H1 (cell line): ENCODE measurements at regions not wholly inside any gene's neighbourhood (a gene's known extent, or its start where the extent isn't known, plus 50 kb on each side); places are given as distances from the start of the nearest gene placed in this dataset.

Experiments
- BRCA1 ChIP-seq: IDR thresholded peaks from 2 replicates; pipeline ENCODE4 v1.6.1; 2012; ENCODE audit warnings: low read depth, low read length, improper control_type of control experiment
- CTCF ChIP-seq, 3 experiments: IDR thresholded peaks; 1 replicate in 2 of 3; 2 replicates in 1 of 3; pipeline versions ENCODE4 v1.5.1 to v1.6.1; 2011; ENCODE audit warnings: low read length in 3 of 3, mild to moderate bottlenecking in 3 of 3, inconsistent platforms in 2 of 3, low read depth in 1 of 3, moderate library complexity in 1 of 3; ENCODE audit not compliant: insufficient read depth in 1 of 3; ENCODE audit errors: control extremely low read depth in 1 of 3
- EZH2 ChIP-seq: fragments of 200-600 bp; sonication (generic); IDR thresholded peaks from 2 replicates; pipeline ENCODE4 v1.7.1; 2012; ENCODE audit warnings: low read depth, mild to moderate bottlenecking, moderate library complexity, low read length, inconsistent platforms; ENCODE audit not compliant: severe bottlenecking
- FOSL1 ChIP-seq: IDR thresholded peaks from 2 replicates; pipeline ENCODE4 v1.6.1; 2011; ENCODE audit warnings: mild to moderate bottlenecking, low read depth, low read length, moderate library complexity; ENCODE audit not compliant: insufficient read depth
- HDAC6 ChIP-seq: IDR thresholded peaks from one replicate; pipeline ENCODE4 v1.7.1; 2012; ENCODE audit warnings: low read depth, mild to moderate bottlenecking, inconsistent platforms, low read length, moderate library complexity
- JUN ChIP-seq: IDR thresholded peaks from 2 replicates; pipeline ENCODE4 v1.6.1; 2011; ENCODE audit warnings: low read depth, mild to moderate bottlenecking, improper control_type of control experiment, low read length
- KDM4A ChIP-seq: IDR thresholded peaks from one replicate; pipeline ENCODE4 v1.7.1; 2012; ENCODE audit warnings: low read depth, mild to moderate bottlenecking, moderate library complexity, low read length, inconsistent platforms; ENCODE audit not compliant: severe bottlenecking
- RFX5 ChIP-seq: IDR thresholded peaks from 2 replicates; pipeline ENCODE4 v1.6.1; 2011; ENCODE audit warnings: low read depth, low read length, improper control_type of control experiment, borderline replicate concordance
- SIN3A ChIP-seq, 2 experiments: IDR thresholded peaks in 1 of 2; conservative IDR thresholded peaks in 1 of 2; 2 replicates each; pipeline ENCODE4 v1.6.1; 2011 to 2012; ENCODE audit warnings: low read length in 2 of 2, improper control_type of control experiment in 1 of 2, low read depth in 1 of 2, mild to moderate bottlenecking in 1 of 2
- SRF ChIP-seq: IDR thresholded peaks from 2 replicates; pipeline ENCODE4 v1.6.1; 2011; ENCODE audit warnings: mild to moderate bottlenecking, low read depth, low read length, moderate library complexity

GRCh38 chr1:187911820-187912219, 1083.1 kb downstream of the PLA2G4A start:
- TF ChIP-seq BRCA1 (no peak), SIN3A (conservative IDR thresholded peaks at IDR 0.05 in 1 of 2, IDR thresholded peaks at IDR 0.05 in 1 of 2; ENCODE audit: low read depth in 1 of 2, low read length in 2 of 2) (no peak), CTCF (IDR thresholded peaks at IDR 0.05; ENCODE audit: control extremely low read depth in 1 of 3, insufficient read depth in 1 of 3, low read depth in 1 of 3, low read length in 3 of 3) (no peak), SRF (no peak), FOSL1 (no peak), RFX5 (no peak), JUN (no peak), HDAC6 (no peak), KDM4A (no peak), EZH2 (no peak)
